ENCODE measurements at regions not wholly inside any gene's neighbourhood (a gene's known extent, or its start where the extent isn't known, plus 50 kb on each side); places are given as distances from the start of the nearest gene placed in this dataset.

- no peak overlapping the region for H3K4me2 ChIP-seq (ENCODE audit: low read length)
- no peaks in the 10 kb centered on the region for H3K4me1 ChIP-seq (ENCODE audit: control insufficient read depth in 1 of 2, insufficient read depth in 2 of 2, low read length in 2 of 2)
- BruUV-seq (replicated peaks) = no TSS peak
- H3K27me3 ChIP-seq (ENCODE audit: insufficient read depth, low read length) = no peaks in the 10 kb centered on the region
- no peak for ATAC-seq
- CTCF ChIA-PET = no interaction called here
- DNase-seq (ENCODE audit: low read depth, low spot score) = no peak
- H3K9me2 ChIP-seq (ENCODE audit: insufficient read depth) = no peaks in the 10 kb centered on the region
- H2AFZ ChIP-seq (ENCODE audit: low read depth, low read length, poor library complexity, severe bottlenecking) = no peak overlapping the region
- no peaks in the 10 kb centered on the region for H3K79me2 ChIP-seq (ENCODE audit: insufficient read depth, low read length)
- intact Hi-C loops (cut with micrococcal nuclease) = no loop called here
- POLR2A ChIA-PET = no interaction called here
- H3K36me3 ChIP-seq (ENCODE audit: control insufficient read depth in 1 of 2, insufficient read depth in 2 of 2, low read length in 2 of 2) = no peaks in the 10 kb centered on the region
- H3K9ac ChIP-seq (ENCODE audit: low read length) = no peak overlapping the region
- H3K27ac ChIP-seq (ENCODE audit: low read depth, low read length) = no peak overlapping the region
- TF ChIP-seq ZNF274 (IDR thresholded peaks at IDR 0.05; ENCODE audit: low read depth, low read length) (no peak), JUND (IDR thresholded peaks at IDR 0.05) (no peak), POLR2A (IDR thresholded peaks at IDR 0.05; ENCODE audit: borderline replicate concordance, extremely low read depth, insufficient read depth, insufficient read length) (no peak), REST (IDR thresholded peaks at IDR 0.05; ENCODE audit: low read depth) (no peak), MAX (IDR thresholded peaks at IDR 0.05) (no peak), CEBPB (IDR thresholded peaks at IDR 0.05; ENCODE audit: low read depth) (no peak), ZBTB33 (IDR thresholded peaks at IDR 0.05; ENCODE audit: extremely low read depth, insufficient replicate concordance, low read length) (no peak), TCF7L2 (IDR thresholded peaks at IDR 0.05; ENCODE audit: borderline replicate concordance, extremely low read depth, insufficient read depth, insufficient read length) (no peak), EZH2phosphoT487 (IDR thresholded peaks at IDR 0.05; ENCODE audit: borderline replicate concordance) (no peak), RAD21 (IDR thresholded peaks at IDR 0.05; ENCODE audit: low read depth) (no peak), FOSL1 (IDR thresholded peaks at IDR 0.05; ENCODE audit: low read depth) (no peak), CTCF (IDR thresholded peaks at IDR 0.05 in 2 of 3, conservative IDR thresholded peaks at IDR 0.05 in 1 of 3; ENCODE audit: borderline replicate concordance in 1 of 3, insufficient read depth in 1 of 3, low read depth in 2 of 3, low read length in 2 of 3) (no peak), ATF3 (IDR thresholded peaks at IDR 0.05) (no peak), ELF1 (IDR thresholded peaks at IDR 0.05; ENCODE audit: borderline replicate concordance, low read depth) (no peak), ZFX (IDR thresholded peaks at IDR 0.05) (no peak), YY1 (IDR thresholded peaks at IDR 0.05; ENCODE audit: extremely low read depth, insufficient replicate concordance, low read depth, low read length) (no peak), SIN3A (IDR thresholded peaks at IDR 0.05; ENCODE audit: low read depth) (no peak)
- H3K4me3 ChIP-seq (replicated peaks in 1 of 2; ENCODE audit: low read depth in 1 of 2, low read length in 2 of 2) = no peak overlapping the region
- no peaks in the 10 kb centered on the region for H4K20me1 ChIP-seq (ENCODE audit: insufficient read depth)
- RAD21 ChIA-PET (ENCODE audit: low non-redundant PET in 1 of 2, low total read pairs in 2 of 2, uncharacterized antibody in 2 of 2, unreplicated experiment in 2 of 2) = no interaction called here
- H3K9me3 ChIP-seq (ENCODE audit: control insufficient read depth in 1 of 2, insufficient read depth in 1 of 2, low read depth in 1 of 2, low read length in 2 of 2) = peaks cover 3 to 5% of the 10 kb centered on the region in 2 experiments; a peak in 2 of 4 replicates
Observed at GRCh38 chr13:64272681-64273080, 2857.0 kb upstream of the PCDH20 start.

Measured in HCT116 (cell line).